HL-60 (cell line): ENCODE measurements at regions not wholly inside any gene's neighbourhood (a gene's known extent, or its start where the extent isn't known, plus 50 kb on each side); places are given as distances from the start of the nearest gene placed in this dataset.

Experiments used
- CTCF ChIP-seq: IDR thresholded peaks from one replicate; pipeline ENCODE4 v1.5.1; 2011; ENCODE audit warnings: low read length, control low read depth, inconsistent platforms; ENCODE audit not compliant: insufficient read depth
- GABPA ChIP-seq: IDR thresholded peaks from 2 replicates; pipeline ENCODE4 v1.6.1; 2012; ENCODE audit warnings: low read depth
- POLR2AphosphoS5 ChIP-seq: IDR thresholded peaks from 2 replicates; pipeline ENCODE4 v1.6.1; 2012; ENCODE audit warnings: low read depth
- REST ChIP-seq: IDR thresholded peaks from 2 replicates; pipeline ENCODE4 v1.6.1; 2012; ENCODE audit warnings: low read depth; ENCODE audit not compliant: insufficient replicate concordance

- TF ChIP-seq CTCF (no peak), POLR2AphosphoS5 (no peak), REST (no peak), GABPA (no peak)
Observed at GRCh38 chr5:114999176-114999575, 170.5 kb downstream of the TRIM36 start.
